C4-2B (cell line): ENCODE measurements at regions not wholly inside any gene's neighbourhood (a gene's known extent, or its start where the extent isn't known, plus 50 kb on each side); places are given as distances from the start of the nearest gene placed in this dataset.

Experiments
- H3K27ac ChIP-seq: fragments of 450-650 bp; 2 replicates; pipeline ENCODE4 v1.5.1; 2017
- CTCF ChIP-seq: fragments of 450-650 bp; conservative IDR thresholded peaks from 2 replicates; pipeline ENCODE4 v1.5.1; 2017; ENCODE audit warnings: mild to moderate bottlenecking
- ZFX ChIP-seq: fragments of 450-650 bp; IDR thresholded peaks from 2 replicates; pipeline ENCODE4 v1.6.1; 2017

GRCh38 chr2:220850116-220850515 is 722.0 kb downstream of the EPHA4 start:
- H3K27ac ChIP-seq: no peak overlapping the region
- no peak for TF ChIP-seq CTCF
- no peak for TF ChIP-seq ZFX

- TF ChIP-seq ZFX (no peak), CTCF (no peak)
- H3K27ac ChIP-seq: no peak overlapping the region
Measured at GRCh38 chr2:220855296-220855695, 716.8 kb downstream of the EPHA4 start.

GRCh38 chr2:220856486-220856885 is 715.6 kb downstream of the EPHA4 start:
- H3K27ac ChIP-seq: no peak overlapping the region
- TF ChIP-seq ZFX (no peak), CTCF (no peak)

GRCh38 chr2:220857368-220857767 is 714.7 kb downstream of the EPHA4 start:
- H3K27ac ChIP-seq: no peak overlapping the region
- no peak for TF ChIP-seq ZFX

GRCh38 chr2:220858101-220858500 is 714.0 kb downstream of the EPHA4 start:
- no peak overlapping the region for H3K27ac ChIP-seq
- TF ChIP-seq ZFX (no peak), CTCF (0 out of 2 replicates have a peak, but pooled peaks have one; percentile 10)

GRCh38 chr2:220871909-220872308 is 700.2 kb downstream of the EPHA4 start:
- TF ChIP-seq ZFX (no peak), CTCF (no peak)
- no peak overlapping the region for H3K27ac ChIP-seq

GRCh38 chr2:220876080-220876824 is 695.9 kb downstream of the EPHA4 start:
- TF ChIP-seq ZFX: no peak
- H3K27ac ChIP-seq: no peak overlapping the region

- no peak for TF ChIP-seq ZFX
- no peak for TF ChIP-seq CTCF
- no peak overlapping the region for H3K27ac ChIP-seq
Measured at GRCh38 chr2:220877491-220877890, 694.6 kb downstream of the EPHA4 start.
